IPS-20b (cell line): ENCODE measurements at regions not wholly inside any gene's neighbourhood (a gene's known extent, or its start where the extent isn't known, plus 50 kb on each side); places are given as distances from the start of the nearest gene placed in this dataset.
"Not testable (repeated sequence)": the region's sequence is repeated elsewhere in the genome, so short reads cannot be mapped to it uniquely, and the experiment has no call there.

Experiments used
- H3K27ac ChIP-seq: one replicate; pipeline ENCODE4 v1.5.1; 2013; ENCODE audit warnings: low read length
- H3K27me3 ChIP-seq: 2 replicates; pipeline ENCODE4 v1.6.1; 2013; ENCODE audit warnings: mild to moderate bottlenecking, low read length, inconsistent platforms; ENCODE audit not compliant: insufficient read depth
- H3K36me3 ChIP-seq: 2 replicates; pipeline ENCODE4 v1.6.1; 2013; ENCODE audit warnings: low read depth, mild to moderate bottlenecking, inconsistent platforms, low read length, moderate library complexity; ENCODE audit not compliant: insufficient read depth
- H3K4me1 ChIP-seq: 2 replicates; pipeline ENCODE4 v1.6.1; 2013; ENCODE audit warnings: mild to moderate bottlenecking, control low read depth, inconsistent platforms, low read length, moderate library complexity; ENCODE audit not compliant: insufficient read depth
- H3K4me3 ChIP-seq: 2 replicates; pipeline ENCODE4 v1.5.1; 2013; ENCODE audit warnings: mild to moderate bottlenecking, low read length, inconsistent platforms
- H3K9ac ChIP-seq: 2 replicates; pipeline ENCODE4 v1.6.1; 2013; ENCODE audit warnings: low read depth, mild to moderate bottlenecking, inconsistent platforms, low read length, moderate library complexity
- H3K9me3 ChIP-seq: 2 replicates; pipeline ENCODE4 v1.6.1; 2013; ENCODE audit warnings: mild to moderate bottlenecking, low read depth, low read length, inconsistent platforms; ENCODE audit not compliant: insufficient read depth

DNA sequence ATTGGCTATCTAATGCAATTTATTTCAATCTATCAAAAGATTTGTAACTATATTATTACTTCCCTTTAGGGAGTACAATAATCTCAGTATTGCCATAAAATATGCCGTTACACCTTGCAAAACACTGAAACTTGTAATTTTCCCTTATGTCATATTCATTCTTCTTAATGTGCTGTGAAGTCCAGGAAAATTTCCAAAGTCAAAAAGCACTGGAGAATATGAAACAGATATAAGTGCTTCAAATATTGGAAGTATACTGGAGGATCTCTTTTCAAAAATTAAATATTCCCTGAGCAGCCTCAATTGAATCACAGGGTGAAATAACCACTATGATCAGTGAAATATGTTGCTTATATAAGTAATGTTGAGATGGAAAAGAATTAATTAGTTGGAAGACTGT is 356.0 kb downstream of the PPP1R3A start:
- Histone ChIP-seq H3K27me3 (peaks cover 51% of the 10 kb centered on the region), H3K4me3 (no peak overlapping the region), H3K36me3 (no peaks in the 10 kb centered on the region), H3K27ac (no peak overlapping the region), H3K9ac (no peak overlapping the region), H3K4me1 (no peaks in the 10 kb centered on the region), H3K9me3 (no peaks in the 10 kb centered on the region)

DNA sequence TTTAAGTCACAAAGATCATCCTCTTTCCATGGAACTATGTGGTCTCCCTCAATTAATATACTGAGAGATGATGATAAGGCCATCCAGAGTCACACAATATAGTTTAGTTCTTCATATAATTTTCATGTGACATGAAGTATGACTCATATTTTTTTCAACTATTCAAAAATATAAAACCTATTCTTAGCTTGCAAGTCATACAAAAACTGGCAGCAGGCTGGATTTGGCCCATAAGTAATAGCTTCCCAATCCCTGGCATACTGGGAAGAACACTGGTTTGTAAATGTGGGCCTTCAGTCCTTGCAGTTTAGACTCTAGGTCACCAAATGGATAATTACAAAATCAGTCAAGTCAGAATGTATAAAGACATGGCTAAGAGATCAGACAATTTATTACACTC is 356.6 kb downstream of the PPP1R3A start:
- Histone ChIP-seq H3K4me1 (no peaks in the 10 kb centered on the region), H3K9me3 (no peaks in the 10 kb centered on the region), H3K27ac (no peak overlapping the region), H3K4me3 (no peak overlapping the region), H3K27me3 (peaks cover 51% of the 10 kb centered on the region), H3K36me3 (no peaks in the 10 kb centered on the region), H3K9ac (no peak overlapping the region)

GRCh38 chr7:113561446-113561845 is 357.4 kb downstream of the PPP1R3A start:
- Histone ChIP-seq H3K27me3 (peaks cover 51% of the 10 kb centered on the region), H3K4me1 (no peaks in the 10 kb centered on the region), H3K27ac (no peak overlapping the region), H3K4me3 (no peak overlapping the region), H3K36me3 (no peaks in the 10 kb centered on the region), H3K9ac (no peak overlapping the region), H3K9me3 (no peaks in the 10 kb centered on the region)

DNA sequence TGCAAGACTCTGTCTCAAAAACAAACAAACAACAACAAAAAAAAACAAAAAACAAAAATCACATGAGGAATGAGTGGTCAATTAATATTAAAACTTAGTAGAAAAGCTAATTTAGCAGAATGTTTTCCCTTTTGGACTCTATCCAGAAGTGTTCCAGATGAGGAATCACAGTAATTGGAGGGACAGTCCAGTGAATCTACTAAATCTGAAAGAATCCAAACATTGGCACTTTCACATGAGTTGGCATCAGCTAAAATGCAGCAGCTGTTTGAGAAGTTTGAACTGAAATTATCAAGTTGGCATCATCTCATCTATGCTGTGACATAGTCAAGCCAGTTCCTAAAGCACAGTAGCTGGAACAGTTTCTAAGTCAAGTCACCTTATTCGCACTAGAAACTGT is 367.8 kb downstream of the PPP1R3A start:
- no peak overlapping the region for H3K9ac ChIP-seq
- no peaks in the 10 kb centered on the region for H3K36me3 ChIP-seq
- H3K27me3 ChIP-seq: no peaks in the 10 kb centered on the region
- H3K9me3 ChIP-seq: no peaks in the 10 kb centered on the region
- H3K4me1 ChIP-seq: no peaks in the 10 kb centered on the region
- H3K4me3 ChIP-seq: no peak overlapping the region
- H3K27ac ChIP-seq: no peak overlapping the region

DNA sequence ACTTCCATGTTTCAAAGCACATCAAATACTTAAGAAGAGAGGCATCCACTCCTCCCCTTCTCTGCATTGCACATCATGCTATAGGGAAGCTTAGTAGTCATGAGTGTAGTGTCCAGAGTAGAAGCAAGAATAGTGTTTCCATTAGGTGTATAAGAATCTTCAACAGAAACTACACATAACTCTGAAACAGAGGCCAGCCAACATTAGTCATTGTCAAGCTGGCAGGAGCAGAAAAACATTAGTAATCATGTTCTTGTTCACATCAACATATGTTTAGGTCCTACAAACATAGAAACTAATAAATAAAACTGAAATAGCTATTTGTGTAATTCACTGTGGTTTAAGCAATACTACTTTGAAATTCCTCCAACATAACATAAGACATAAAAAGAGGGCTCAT is 370.2 kb downstream of the PPP1R3A start:
- no peak overlapping the region for H3K27ac ChIP-seq

GRCh38 chr7:113548137-113548536 is 370.7 kb downstream of the PPP1R3A start:
- Histone ChIP-seq H3K27ac (no peak overlapping the region), H3K4me1 (no peaks in the 10 kb centered on the region), H3K27me3 (no peaks in the 10 kb centered on the region), H3K9me3 (no peaks in the 10 kb centered on the region), H3K4me3 (no peak overlapping the region), H3K9ac (no peak overlapping the region), H3K36me3 (no peaks in the 10 kb centered on the region)

More for the DNA sequence above, 370.2 kb downstream of the PPP1R3A start:
- H3K9ac ChIP-seq: no peak overlapping the region
- no peaks in the 10 kb centered on the region for H3K4me1 ChIP-seq
- H3K4me3 ChIP-seq: no peak overlapping the region
- H3K27me3 ChIP-seq: no peaks in the 10 kb centered on the region
- no peaks in the 10 kb centered on the region for H3K36me3 ChIP-seq
- H3K9me3 ChIP-seq: no peaks in the 10 kb centered on the region

GRCh38 chr7:113521468-113521867 is 397.3 kb downstream of the PPP1R3A start:
- no peak overlapping the region for H3K9ac ChIP-seq
- H3K4me3 ChIP-seq: no peak overlapping the region
- no peaks in the 10 kb centered on the region for H3K36me3 ChIP-seq
- H3K27me3 ChIP-seq: no peaks in the 10 kb centered on the region
- H3K4me1 ChIP-seq: no peaks in the 10 kb centered on the region
- no peaks in the 10 kb centered on the region; the same call in 1 of the 2 replicates for H3K9me3 ChIP-seq
- H3K27ac ChIP-seq: no peak overlapping the region

DNA sequence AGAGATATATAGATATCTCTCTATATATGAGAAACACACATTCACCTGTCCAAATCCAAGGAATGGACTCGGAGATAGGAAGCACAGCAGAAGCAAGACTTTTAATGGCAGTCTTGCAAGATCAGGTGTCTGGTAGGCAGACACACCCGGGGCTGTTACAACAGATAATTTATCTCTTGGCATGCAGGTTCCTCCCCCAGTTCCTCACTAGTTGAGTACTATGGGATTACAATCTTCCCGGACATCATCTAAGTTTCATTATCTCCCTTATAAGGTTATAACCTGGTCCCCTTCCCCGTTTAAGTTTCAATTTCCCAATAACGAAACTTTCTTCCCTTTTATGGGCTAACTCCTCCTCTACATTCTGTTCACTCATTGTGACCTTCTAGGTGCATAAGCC is 399.3 kb downstream of the PPP1R3A start:
- H3K9ac ChIP-seq: no peak overlapping the region
- no peak overlapping the region for H3K27ac ChIP-seq
- no peaks in the 10 kb centered on the region for H3K4me1 ChIP-seq
- H3K27me3 ChIP-seq: no peaks in the 10 kb centered on the region
- H3K9me3 ChIP-seq: no peaks in the 10 kb centered on the region; the same call in 1 of the 2 replicates
- H3K4me3 ChIP-seq: no peak overlapping the region
- H3K36me3 ChIP-seq: no peaks in the 10 kb centered on the region

GRCh38 chr7:113504691-113505090 is 386.3 kb upstream of the SMIM30 start:
- no peaks in the 10 kb centered on the region for H3K36me3 ChIP-seq
- H3K27me3 ChIP-seq: no peaks in the 10 kb centered on the region
- no peak overlapping the region for H3K9ac ChIP-seq
- no peaks in the 10 kb centered on the region for H3K4me1 ChIP-seq
- H3K4me3 ChIP-seq: no peak overlapping the region
- H3K9me3 ChIP-seq: no peaks in the 10 kb centered on the region
- H3K27ac ChIP-seq: no peak overlapping the region

GRCh38 chr7:113504142-113504541 is 385.8 kb upstream of the SMIM30 start:
- Histone ChIP-seq H3K27ac (no peak overlapping the region), H3K4me1 (no peaks in the 10 kb centered on the region), H3K4me3 (no peak overlapping the region), H3K27me3 (no peaks in the 10 kb centered on the region), H3K9ac (no peak overlapping the region), H3K36me3 (no peaks in the 10 kb centered on the region), H3K9me3 (no peaks in the 10 kb centered on the region)

- H3K36me3 ChIP-seq, H3K27me3 ChIP-seq, H3K9ac ChIP-seq, H3K4me1 ChIP-seq, H3K27ac ChIP-seq, H3K4me3 ChIP-seq, H3K9me3 ChIP-seq: not testable (repeated sequence)
Measured at GRCh38 chr7:113496586-113496985, 378.2 kb upstream of the SMIM30 start.

DNA sequence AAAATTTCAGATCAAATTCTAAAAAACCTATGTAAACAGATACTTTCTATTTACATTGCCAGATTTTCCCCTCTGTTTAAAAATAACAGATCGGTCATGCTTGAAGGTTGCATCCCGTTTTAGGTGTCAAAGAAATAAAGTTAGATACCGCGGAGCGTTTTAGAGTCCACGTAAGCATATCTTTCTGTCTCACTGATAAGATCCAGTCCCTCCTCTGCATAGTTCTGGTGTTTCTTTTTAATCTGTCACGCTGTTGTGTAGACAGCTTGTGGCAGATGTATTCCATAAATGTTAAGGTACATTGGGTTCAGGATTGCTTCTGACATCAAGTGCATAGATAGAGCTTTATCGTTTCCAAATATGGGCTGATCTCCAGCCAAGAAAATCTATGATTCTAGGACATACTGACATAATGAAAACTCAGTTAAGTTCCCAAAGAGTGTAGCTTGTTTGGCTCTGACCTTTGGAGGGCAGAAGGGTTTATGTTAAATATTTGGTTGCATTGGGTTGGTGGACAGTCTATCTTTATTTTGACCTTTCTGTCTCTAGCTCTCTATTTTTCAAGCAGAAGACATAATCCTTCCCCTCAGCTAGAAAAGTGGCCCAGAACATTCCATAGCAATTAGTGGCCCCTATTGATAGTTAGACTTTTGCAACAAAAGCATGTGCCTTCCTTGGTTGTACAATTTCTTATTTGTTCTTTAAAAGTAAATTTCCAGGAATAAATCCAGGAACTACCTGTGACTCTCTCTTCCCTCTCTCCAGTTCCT is 376.6 kb upstream of the SMIM30 start:
- not testable (repeated sequence) for H3K36me3 ChIP-seq, H3K27ac ChIP-seq, H3K27me3 ChIP-seq, H3K9me3 ChIP-seq, H3K4me1 ChIP-seq, H3K9ac ChIP-seq, H3K4me3 ChIP-seq
